ENCODE measurements at regions not wholly inside any gene's neighbourhood (a gene's known extent, or its start where the extent isn't known, plus 50 kb on each side); places are given as distances from the start of the nearest gene placed in this dataset.

- no peak for TF ChIP-seq EZH2phosphoT487 (IDR thresholded peaks at IDR 0.05; ENCODE audit: low read depth, severe bottlenecking, unreplicated experiment)
- TF ChIP-seq CTCF (IDR thresholded peaks at IDR 0.05; ENCODE audit: poor library complexity): no peak
- no peak for TF ChIP-seq EZH2 (IDR thresholded peaks at IDR 0.05; ENCODE audit: borderline replicate concordance)
Measured at GRCh38 chr2:207224791-207225482, 59.2 kb upstream of the KLF7 start.
